ENCODE measurements at regions not wholly inside any gene's neighbourhood (a gene's known extent, or its start where the extent isn't known, plus 50 kb on each side); places are given as distances from the start of the nearest gene placed in this dataset.

- no peak for TF ChIP-seq CTCF (IDR thresholded peaks at IDR 0.05)
Measured at GRCh38 chrX:95484781-95485180, 1199.9 kb upstream of the DIAPH2 start.

GRCh38 chrX:95505721-95506120 is 1178.9 kb upstream of the DIAPH2 start:
- TF ChIP-seq CTCF (IDR thresholded peaks at IDR 0.05): no peak

DNA sequence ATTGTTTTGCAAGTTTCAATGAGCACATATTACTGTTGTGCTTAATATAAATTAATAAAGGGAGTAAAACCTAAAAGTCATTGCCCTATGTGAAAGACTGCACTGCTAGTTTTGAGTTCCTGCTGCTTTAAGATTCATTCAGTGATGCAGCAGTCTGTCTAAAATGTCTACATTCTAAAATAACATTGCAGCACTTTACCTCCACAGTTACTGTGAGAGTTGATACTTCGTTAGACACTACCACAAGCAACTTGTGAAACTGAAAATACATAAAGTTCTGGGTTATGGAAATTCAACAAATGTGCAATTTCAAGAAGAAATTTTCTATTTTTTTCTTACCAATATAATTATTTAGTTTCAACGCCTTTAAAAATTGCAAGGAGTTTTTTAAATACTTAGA is 1175.2 kb upstream of the DIAPH2 start:
- no peak for TF ChIP-seq CTCF (IDR thresholded peaks at IDR 0.05)

DNA sequence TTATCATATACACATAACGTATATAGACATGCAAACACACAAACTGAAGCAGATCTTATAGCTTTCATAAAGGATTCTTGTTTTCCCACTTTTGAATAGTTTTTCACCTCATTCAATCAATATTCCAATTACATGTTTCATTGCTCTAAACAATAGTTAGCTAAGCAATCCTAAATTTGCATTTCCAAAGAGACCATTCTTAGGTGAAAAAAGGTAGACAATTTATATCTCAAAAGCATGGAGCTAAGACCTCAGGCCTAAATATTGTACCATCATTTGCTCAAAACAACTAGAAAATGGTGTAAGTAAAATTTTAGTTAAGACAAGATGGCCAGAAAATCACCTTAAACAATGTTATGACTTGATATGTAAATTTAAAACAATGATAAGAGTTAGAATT is 1148.5 kb upstream of the DIAPH2 start:
- TF ChIP-seq CTCF (IDR thresholded peaks at IDR 0.05): no peak

GRCh38 chrX:95536661-95537060 is 1148.0 kb upstream of the DIAPH2 start:
- no peak for TF ChIP-seq CTCF (IDR thresholded peaks at IDR 0.05)

DNA sequence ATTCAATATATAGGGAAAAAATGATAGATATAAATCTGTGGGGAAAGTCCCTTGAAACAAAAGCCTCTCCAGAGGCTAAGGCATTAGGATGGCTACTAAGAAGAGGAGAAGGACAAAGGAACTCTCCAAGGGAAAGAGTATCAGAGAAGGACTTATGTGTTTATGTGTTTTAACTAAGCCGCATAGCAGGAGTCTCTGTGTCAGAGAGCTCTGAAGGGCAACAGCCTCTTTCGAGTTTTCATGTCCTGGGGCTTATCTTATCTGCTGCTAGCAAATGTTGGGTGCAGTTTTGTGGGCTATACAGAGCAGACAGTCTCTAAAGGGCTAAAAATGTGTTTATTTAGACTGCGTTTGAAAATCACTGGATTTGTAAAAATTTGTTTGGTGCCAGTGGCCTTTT is 1145.6 kb upstream of the DIAPH2 start:
- no peak for TF ChIP-seq CTCF (IDR thresholded peaks at IDR 0.05)

DNA sequence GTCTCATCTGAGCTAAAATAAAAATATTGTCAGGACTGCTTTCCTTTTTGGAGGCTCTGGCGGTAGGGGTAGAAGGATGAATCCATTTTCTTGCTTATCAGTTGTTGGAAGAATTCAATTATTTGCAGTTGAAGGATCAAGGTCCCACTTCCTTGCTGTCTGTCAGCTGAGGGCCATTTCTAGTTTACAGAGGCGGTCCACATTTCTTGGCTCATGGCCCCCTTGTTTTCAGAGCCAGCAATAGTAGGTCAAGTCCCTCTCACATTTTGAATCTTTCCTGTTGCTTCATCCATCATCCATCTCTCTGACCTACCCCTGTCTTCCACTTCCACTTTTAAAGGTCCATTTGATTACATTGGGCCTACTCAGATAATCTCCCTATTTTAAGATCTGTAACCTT is 1099.3 kb upstream of the DIAPH2 start:
- no peak for TF ChIP-seq CTCF (IDR thresholded peaks at IDR 0.05)

GRCh38 chrX:95612350-95612749 is 1072.3 kb upstream of the DIAPH2 start:
- no peak for TF ChIP-seq CTCF (IDR thresholded peaks at IDR 0.05)
